HepG2 (cell line): ENCODE measurements at regions not wholly inside any gene's neighbourhood (a gene's known extent, or its start where the extent isn't known, plus 50 kb on each side); places are given as distances from the start of the nearest gene placed in this dataset.

Experiments used
- RFX3 ChIP-seq: IDR thresholded peaks from 2 replicates; pipeline ENCODE4 v1.6.1; 2016; ENCODE audit warnings: missing biosample characterization, missing genetic modification reagents
- ZNF10 ChIP-seq: sonication (generic); formaldehyde crosslinking; IDR thresholded peaks from 2 replicates; pipeline ENCODE4 v1.4.0; 2020; ENCODE audit warnings: mild to moderate bottlenecking, low read depth, missing genetic modification reagents, borderline replicate concordance
- ZNF564 ChIP-seq: sonication (generic); formaldehyde crosslinking; IDR thresholded peaks from 2 replicates; pipeline ENCODE4 v1.8.1; 2023; ENCODE audit warnings: mild to moderate bottlenecking, missing genetic modification reagents
- TF ChIP-seq, protein P1 (sequence below): sonication (generic); formaldehyde crosslinking; IDR thresholded peaks from 2 replicates; pipeline ENCODE4 v1.4.0; 2020; ENCODE audit warnings: mild to moderate bottlenecking, missing genetic modification reagents, borderline replicate concordance
- TF ChIP-seq, protein P2 (sequence below): sonication (generic); formaldehyde crosslinking; IDR thresholded peaks from 2 replicates; pipeline ENCODE4 v1.4.0; 2020; ENCODE audit warnings: missing genetic modification reagents, borderline replicate concordance

- TF ChIP-seq, protein P1, sequence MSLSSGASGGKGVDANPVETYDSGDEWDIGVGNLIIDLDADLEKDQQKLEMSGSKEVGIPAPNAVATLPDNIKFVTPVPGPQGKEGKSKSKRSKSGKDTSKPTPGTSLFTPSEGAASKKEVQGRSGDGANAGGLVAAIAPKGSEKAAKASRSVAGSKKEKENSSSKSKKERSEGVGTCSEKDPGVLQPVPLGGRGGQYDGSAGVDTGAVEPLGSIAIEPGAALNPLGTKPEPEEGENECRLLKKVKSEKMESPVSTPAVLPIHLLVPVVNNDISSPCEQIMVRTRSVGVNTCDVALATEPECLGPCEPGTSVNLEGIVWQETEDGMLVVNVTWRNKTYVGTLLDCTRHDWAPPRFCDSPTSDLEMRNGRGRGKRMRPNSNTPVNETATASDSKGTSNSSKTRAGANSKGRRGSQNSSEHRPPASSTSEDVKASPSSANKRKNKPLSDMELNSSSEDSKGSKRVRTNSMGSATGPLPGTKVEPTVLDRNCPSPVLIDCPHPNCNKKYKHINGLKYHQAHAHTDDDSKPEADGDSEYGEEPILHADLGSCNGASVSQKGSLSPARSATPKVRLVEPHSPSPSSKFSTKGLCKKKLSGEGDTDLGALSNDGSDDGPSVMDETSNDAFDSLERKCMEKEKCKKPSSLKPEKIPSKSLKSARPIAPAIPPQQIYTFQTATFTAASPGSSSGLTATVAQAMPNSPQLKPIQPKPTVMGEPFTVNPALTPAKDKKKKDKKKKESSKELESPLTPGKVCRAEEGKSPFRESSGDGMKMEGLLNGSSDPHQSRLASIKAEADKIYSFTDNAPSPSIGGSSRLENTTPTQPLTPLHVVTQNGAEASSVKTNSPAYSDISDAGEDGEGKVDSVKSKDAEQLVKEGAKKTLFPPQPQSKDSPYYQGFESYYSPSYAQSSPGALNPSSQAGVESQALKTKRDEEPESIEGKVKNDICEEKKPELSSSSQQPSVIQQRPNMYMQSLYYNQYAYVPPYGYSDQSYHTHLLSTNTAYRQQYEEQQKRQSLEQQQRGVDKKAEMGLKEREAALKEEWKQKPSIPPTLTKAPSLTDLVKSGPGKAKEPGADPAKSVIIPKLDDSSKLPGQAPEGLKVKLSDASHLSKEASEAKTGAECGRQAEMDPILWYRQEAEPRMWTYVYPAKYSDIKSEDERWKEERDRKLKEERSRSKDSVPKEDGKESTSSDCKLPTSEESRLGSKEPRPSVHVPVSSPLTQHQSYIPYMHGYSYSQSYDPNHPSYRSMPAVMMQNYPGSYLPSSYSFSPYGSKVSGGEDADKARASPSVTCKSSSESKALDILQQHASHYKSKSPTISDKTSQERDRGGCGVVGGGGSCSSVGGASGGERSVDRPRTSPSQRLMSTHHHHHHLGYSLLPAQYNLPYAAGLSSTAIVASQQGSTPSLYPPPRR (CRISPR knock-in tag), result no peak
- TF ChIP-seq ZNF564 (CRISPR knock-in tag) (no peak), RFX3 (CRISPR knock-in tag) (no peak), ZNF10 (CRISPR knock-in tag) (no peak)
- TF ChIP-seq, protein P2, sequence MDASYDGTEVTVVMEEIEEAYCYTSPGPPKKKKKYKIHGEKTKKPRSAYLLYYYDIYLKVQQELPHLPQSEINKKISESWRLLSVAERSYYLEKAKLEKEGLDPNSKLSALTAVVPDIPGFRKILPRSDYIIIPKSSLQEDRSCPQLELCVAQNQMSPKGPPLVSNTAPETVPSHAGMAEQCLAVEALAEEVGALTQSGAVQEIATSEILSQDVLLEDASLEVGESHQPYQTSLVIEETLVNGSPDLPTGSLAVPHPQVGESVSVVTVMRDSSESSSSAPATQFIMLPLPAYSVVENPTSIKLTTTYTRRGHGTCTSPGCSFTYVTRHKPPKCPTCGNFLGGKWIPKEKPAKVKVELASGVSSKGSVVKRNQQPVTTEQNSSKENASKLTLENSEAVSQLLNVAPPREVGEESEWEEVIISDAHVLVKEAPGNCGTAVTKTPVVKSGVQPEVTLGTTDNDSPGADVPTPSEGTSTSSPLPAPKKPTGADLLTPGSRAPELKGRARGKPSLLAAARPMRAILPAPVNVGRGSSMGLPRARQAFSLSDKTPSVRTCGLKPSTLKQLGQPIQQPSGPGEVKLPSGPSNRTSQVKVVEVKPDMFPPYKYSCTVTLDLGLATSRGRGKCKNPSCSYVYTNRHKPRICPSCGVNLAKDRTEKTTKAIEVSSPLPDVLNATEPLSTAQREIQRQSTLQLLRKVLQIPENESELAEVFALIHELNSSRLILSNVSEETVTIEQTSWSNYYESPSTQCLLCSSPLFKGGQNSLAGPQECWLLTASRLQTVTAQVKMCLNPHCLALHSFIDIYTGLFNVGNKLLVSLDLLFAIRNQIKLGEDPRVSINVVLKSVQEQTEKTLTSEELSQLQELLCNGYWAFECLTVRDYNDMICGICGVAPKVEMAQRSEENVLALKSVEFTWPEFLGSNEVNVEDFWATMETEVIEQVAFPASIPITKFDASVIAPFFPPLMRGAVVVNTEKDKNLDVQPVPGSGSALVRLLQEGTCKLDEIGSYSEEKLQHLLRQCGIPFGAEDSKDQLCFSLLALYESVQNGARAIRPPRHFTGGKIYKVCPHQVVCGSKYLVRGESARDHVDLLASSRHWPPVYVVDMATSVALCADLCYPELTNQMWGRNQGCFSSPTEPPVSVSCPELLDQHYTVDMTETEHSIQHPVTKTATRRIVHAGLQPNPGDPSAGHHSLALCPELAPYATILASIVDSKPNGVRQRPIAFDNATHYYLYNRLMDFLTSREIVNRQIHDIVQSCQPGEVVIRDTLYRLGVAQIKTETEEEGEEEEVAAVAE (CRISPR knock-in tag), result no peak
Measured at GRCh38 chr12:60834372-60834771, 1238.5 kb downstream of the SLC16A7 start (continued).
